Smooth muscle cell (in vitro differentiated cells): ENCODE measurements at regions not wholly inside any gene's neighbourhood (a gene's known extent, or its start where the extent isn't known, plus 50 kb on each side); places are given as distances from the start of the nearest gene placed in this dataset.

Experiments
- DNase-seq: peaks from one replicate; lab custom pipeline; 2025; ENCODE audit not compliant: unreplicated experiment; lab: John Stamatoyannopoulos, UW
- H2AFZ ChIP-seq: fragments of 200-600 bp; sonication (generic); 2 replicates; pipeline ENCODE4 v1.6.0; 2016; ENCODE audit warnings: antibody characterized with exemption, low read depth, mild to moderate bottlenecking
- H3F3A ChIP-seq: fragments of 200-600 bp; sonication (generic); 2 replicates; pipeline ENCODE4 v1.6.0; 2017; ENCODE audit warnings: antibody characterized with exemption, low read depth
- H3K27ac ChIP-seq: fragments of 200-600 bp; sonication (generic); 2 replicates; pipeline ENCODE4 v1.5.1; 2016; ENCODE audit warnings: low read depth, mild to moderate bottlenecking
- H3K27me3 ChIP-seq: fragments of 200-600 bp; sonication (generic); 2 replicates; pipeline ENCODE4 v1.6.1; 2016; ENCODE audit warnings: low read depth, mild to moderate bottlenecking
- H3K36me3 ChIP-seq: fragments of 200-600 bp; sonication (generic); 2 replicates; pipeline ENCODE4 v1.5.1; 2016; ENCODE audit warnings: low read depth
- H3K4me1 ChIP-seq: fragments of 200-600 bp; sonication (generic); 2 replicates; pipeline ENCODE4 v1.5.1; 2016; ENCODE audit warnings: low read depth
- H3K4me2 ChIP-seq: fragments of 200-600 bp; sonication (generic); 2 replicates; pipeline ENCODE4 v1.6.0; 2016; ENCODE audit warnings: mild to moderate bottlenecking
- H3K4me3 ChIP-seq: fragments of 200-600 bp; sonication (generic); 2 replicates; pipeline ENCODE4 v1.5.1; 2016; ENCODE audit warnings: mild to moderate bottlenecking
- H3K79me2 ChIP-seq: fragments of 200-600 bp; sonication (generic); 2 replicates; pipeline ENCODE4 v1.6.0; 2016; ENCODE audit warnings: low read depth, mild to moderate bottlenecking
- H3K9ac ChIP-seq: fragments of 200-600 bp; sonication (generic); 2 replicates; pipeline ENCODE4 v1.6.0; 2016; ENCODE audit warnings: low read depth
- H3K9me3 ChIP-seq: fragments of 200-600 bp; sonication (generic); replicated peaks from 2 replicates; pipeline ENCODE4 v1.5.1; 2016; ENCODE audit warnings: low read depth
- H4K20me1 ChIP-seq: fragments of 200-600 bp; sonication (generic); 2 replicates; pipeline ENCODE4 v1.6.0; 2016; ENCODE audit warnings: low read depth
- WGBS: methylation state at CpG from one replicate; pipeline ENCODE4 v1.1.7; 2016; ENCODE audit warnings: low lambda C conversion rate; 5-methylcytosine and 5-hydroxymethylcytosine counted together
- TF ChIP-seq, protein P1 (sequence below): fragments of 200-600 bp; sonication (generic); IDR thresholded peaks from 2 replicates; pipeline ENCODE4 v1.5.1; 2017; ENCODE audit warnings: borderline replicate concordance, mild to moderate bottlenecking, antibody characterized with exemption; ENCODE audit not compliant: insufficient read depth, poor library complexity, severe bottlenecking

GRCh38 chr2:20940856-20941255 is 103.0 kb downstream of the APOB start:
- H3K4me1 ChIP-seq: no peaks in the 10 kb centered on the region
- H3K27ac ChIP-seq: no peak overlapping the region
- no peaks in the 10 kb centered on the region for H3K79me2 ChIP-seq
- no peak overlapping the region for H3K9ac ChIP-seq
- peaks cover 22% of the 10 kb centered on the region for H3K27me3 ChIP-seq
- no peaks in the 10 kb centered on the region for H3F3A ChIP-seq
- no peaks in the 10 kb centered on the region for H3K36me3 ChIP-seq
- H3K9me3 ChIP-seq: no peaks in the 10 kb centered on the region
- TF ChIP-seq, protein P1, sequence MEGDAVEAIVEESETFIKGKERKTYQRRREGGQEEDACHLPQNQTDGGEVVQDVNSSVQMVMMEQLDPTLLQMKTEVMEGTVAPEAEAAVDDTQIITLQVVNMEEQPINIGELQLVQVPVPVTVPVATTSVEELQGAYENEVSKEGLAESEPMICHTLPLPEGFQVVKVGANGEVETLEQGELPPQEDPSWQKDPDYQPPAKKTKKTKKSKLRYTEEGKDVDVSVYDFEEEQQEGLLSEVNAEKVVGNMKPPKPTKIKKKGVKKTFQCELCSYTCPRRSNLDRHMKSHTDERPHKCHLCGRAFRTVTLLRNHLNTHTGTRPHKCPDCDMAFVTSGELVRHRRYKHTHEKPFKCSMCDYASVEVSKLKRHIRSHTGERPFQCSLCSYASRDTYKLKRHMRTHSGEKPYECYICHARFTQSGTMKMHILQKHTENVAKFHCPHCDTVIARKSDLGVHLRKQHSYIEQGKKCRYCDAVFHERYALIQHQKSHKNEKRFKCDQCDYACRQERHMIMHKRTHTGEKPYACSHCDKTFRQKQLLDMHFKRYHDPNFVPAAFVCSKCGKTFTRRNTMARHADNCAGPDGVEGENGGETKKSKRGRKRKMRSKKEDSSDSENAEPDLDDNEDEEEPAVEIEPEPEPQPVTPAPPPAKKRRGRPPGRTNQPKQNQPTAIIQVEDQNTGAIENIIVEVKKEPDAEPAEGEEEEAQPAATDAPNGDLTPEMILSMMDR: no peak
- WGBS: 96% methylated on average over 7 of the region's 7 CpGs
- no peak overlapping the region for H3K4me3 ChIP-seq
- no peak for DNase-seq
- H4K20me1 ChIP-seq: no peaks in the 10 kb centered on the region
- H3K4me2 ChIP-seq: no peak overlapping the region
- no peak overlapping the region for H2AFZ ChIP-seq

DNA sequence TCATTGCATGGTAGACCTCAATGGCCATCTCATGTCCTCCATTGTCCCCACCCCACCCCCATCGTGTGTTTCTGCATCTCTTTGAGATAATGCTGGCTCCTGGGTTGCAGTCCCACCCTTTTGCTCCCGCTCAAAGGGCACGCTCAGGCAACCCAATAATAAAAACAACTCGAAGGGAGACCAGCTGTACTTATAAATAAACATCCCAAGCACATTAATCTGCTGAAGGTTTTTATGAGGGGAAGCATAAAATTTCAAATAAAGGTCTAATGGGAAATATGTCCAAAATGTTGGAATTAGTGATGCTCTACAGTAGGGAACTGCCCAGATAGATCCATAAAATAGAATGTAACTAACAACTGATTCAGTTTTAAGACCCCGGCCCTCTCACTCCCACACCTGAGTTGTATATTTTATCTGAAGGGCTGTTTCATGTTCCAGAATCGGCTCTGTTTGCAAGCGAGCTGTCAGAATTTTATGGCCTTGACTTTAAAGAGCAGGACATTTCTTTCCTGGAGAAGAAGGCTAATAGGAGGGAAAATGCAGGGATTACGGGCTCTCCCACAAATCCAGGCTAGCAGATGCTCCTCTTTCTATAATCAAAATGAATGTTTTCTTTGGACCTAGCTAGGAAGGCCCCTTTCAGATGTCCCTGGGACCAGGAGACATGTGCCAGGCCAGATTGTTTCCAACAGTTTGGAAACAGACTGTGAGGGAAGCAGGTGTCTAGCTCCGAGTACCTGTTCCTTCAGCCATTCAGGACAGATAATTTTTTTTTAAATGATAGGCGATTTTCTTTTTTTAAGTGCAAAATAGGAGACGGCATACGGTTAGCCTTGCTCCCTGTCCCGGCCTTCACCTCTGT is 103.7 kb downstream of the APOB start:
- Histone ChIP-seq H3K36me3 (no peaks in the 10 kb centered on the region), H3K9me3 (no peaks in the 10 kb centered on the region), H3K4me2 (no peak overlapping the region), H3K79me2 (no peaks in the 10 kb centered on the region), H2AFZ (no peak overlapping the region), H4K20me1 (no peaks in the 10 kb centered on the region), H3K9ac (no peak overlapping the region), H3F3A (no peaks in the 10 kb centered on the region), H3K27ac (no peak overlapping the region), H3K27me3 (peaks cover 16% of the 10 kb centered on the region), H3K4me3 (no peak overlapping the region), H3K4me1 (no peaks in the 10 kb centered on the region)
- TF ChIP-seq, protein P1: no peak
- DNase-seq: no peak
- 76% methylated on average over 13 of the region's 13 CpGs for WGBS

DNA sequence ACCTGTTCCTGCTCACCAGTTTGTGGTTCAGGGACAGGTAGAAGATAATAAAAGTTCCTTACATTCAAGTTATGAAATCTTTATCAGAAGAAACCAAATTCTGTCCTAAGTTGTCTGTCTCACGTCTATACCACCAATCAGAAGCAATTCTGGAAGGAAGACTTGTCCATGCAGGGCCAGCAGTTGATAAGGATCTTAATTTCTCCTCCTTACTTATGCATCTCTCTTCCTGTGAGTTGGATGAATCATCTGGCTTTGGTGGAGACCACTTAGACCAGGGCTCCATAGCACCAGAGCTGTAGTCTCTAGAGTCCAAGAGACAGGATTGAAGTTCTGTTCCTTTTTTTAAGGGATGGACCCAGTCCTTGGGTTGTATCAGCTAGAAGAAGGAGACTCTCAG is 106.5 kb downstream of the APOB start:
- no peak overlapping the region for H3K4me2 ChIP-seq
- H3K9ac ChIP-seq: no peak overlapping the region
- H3K36me3 ChIP-seq: no peaks in the 10 kb centered on the region
- peaks cover 8% of the 10 kb centered on the region for H3K27me3 ChIP-seq
- 61% methylated on average over 1 of the region's 1 CpG for WGBS
- DNase-seq: no peak
- no peak overlapping the region for H2AFZ ChIP-seq
- no peaks in the 10 kb centered on the region for H4K20me1 ChIP-seq
- no peaks in the 10 kb centered on the region for H3K4me1 ChIP-seq
- TF ChIP-seq, protein P1: no peak
- no peak overlapping the region for H3K4me3 ChIP-seq
- no peaks in the 10 kb centered on the region for H3F3A ChIP-seq
- no peaks in the 10 kb centered on the region for H3K9me3 ChIP-seq
- no peaks in the 10 kb centered on the region for H3K79me2 ChIP-seq
- H3K27ac ChIP-seq: no peak overlapping the region
